ES-I3 (cell line): ENCODE measurements at regions not wholly inside any gene's neighbourhood (a gene's known extent, or its start where the extent isn't known, plus 50 kb on each side); places are given as distances from the start of the nearest gene placed in this dataset.

Experiments used
- H3K36me3 ChIP-seq: 2 replicates; pipeline ENCODE4 v1.6.1; 2013; ENCODE audit warnings: mild to moderate bottlenecking, low read length, control low read depth, moderate library complexity; ENCODE audit not compliant: insufficient read depth
- H3K4me1 ChIP-seq: 2 replicates; pipeline ENCODE4 v1.6.1; 2013; ENCODE audit warnings: mild to moderate bottlenecking, control low read depth, low read length; ENCODE audit not compliant: insufficient read depth
- H3K9ac ChIP-seq: 2 replicates; pipeline ENCODE4 v1.6.1; 2013; ENCODE audit warnings: low read depth, mild to moderate bottlenecking, low read length, moderate library complexity
- H3K9me3 ChIP-seq: 2 replicates; pipeline ENCODE4 v1.6.1; 2013; ENCODE audit warnings: mild to moderate bottlenecking, low read length, moderate library complexity; ENCODE audit not compliant: control insufficient read depth, insufficient read depth

DNA sequence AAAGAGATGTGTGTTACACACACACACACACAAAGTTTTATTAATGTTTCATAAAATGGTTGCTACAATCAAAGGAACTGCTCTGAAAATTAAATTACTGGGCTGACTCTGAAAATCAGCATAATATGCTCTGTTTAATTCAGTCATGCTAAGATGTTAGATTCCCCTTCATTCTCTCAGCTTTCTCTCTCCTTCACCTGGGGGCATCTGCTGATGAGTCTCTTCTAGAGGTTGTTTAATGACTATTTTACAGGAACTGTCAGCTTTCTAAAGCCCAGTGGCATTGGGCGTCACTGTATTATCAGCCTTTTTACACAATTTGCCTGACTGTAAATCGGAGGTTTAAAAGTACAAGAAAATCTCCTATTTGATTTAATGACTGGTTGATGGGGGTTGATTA, 559.7 kb upstream of the POU3F2 start:
- H3K36me3 ChIP-seq, result 0 out of 2 replicates have a peak, but pooled peaks cover 3% of the 10 kb centered on the region
- H3K9ac ChIP-seq, result no peak overlapping the region
- H3K4me1 ChIP-seq, result no peaks in the 10 kb centered on the region
- no peaks in the 10 kb centered on the region for H3K9me3 ChIP-seq

DNA sequence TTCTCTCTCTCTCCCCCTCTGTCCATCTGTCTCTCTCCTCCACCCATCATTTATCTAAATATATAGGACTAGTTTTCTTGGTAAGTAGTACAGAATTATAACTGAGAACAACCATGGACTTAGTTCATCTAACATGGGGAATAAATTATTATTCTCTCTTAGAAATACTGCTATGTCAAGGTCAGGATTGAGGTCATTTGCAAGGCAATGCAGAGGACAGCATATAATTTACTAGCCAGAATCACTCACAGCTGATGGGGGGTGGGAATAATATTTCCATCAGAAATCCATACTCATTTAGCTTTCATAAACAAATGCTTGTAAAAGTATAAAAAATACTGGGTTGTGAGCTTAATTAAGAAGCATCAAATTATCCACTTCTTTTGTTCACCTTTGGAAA, 553.9 kb upstream of the POU3F2 start:
- no peaks in the 10 kb centered on the region for H3K4me1 ChIP-seq
- 0 out of 2 replicates have a peak, but pooled peaks cover 3% of the 10 kb centered on the region for H3K36me3 ChIP-seq
- no peak overlapping the region for H3K9ac ChIP-seq
- no peaks in the 10 kb centered on the region for H3K9me3 ChIP-seq

DNA sequence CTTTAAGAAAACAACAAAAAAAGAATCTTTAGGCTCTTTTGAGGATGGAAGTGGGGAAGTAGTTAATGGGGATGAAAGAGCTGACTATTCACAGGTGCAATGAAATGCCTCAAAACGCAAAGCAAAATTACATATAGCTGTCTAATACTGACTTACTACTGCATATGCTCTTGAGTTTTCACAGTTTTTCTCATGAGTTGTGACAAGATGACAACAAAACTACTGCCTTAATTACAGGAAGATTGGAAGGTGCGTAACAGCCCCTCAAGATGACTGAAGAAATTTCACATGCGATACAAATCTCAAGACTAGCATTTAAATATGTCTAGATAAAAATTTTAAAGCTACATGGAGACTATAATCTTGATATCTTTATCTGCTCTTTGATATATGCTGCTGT, 547.8 kb upstream of the POU3F2 start:
- no peaks in the 10 kb centered on the region for H3K36me3 ChIP-seq

DNA sequence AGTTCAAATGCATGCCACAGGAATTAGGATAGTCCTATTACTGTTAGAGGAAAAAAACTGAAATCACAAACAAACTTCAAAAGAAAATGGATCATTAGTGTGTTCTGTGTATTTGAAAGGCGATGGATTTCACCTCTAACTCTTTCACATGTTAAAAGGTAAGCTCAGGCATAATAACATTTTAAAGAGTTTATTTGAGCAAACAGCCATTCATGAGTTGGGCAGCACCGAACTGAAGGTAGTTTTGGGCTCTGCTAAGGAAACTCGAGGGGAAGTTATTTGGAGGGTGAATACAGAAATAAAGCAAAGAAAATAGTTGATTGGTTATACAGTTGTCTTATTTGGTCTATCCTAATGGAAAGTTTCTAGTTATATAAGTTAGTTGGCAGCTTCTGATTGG, 546.5 kb upstream of the POU3F2 start:
- Histone ChIP-seq H3K9me3 (no peaks in the 10 kb centered on the region), H3K36me3 (no peaks in the 10 kb centered on the region), H3K9ac (no peak overlapping the region), H3K4me1 (no peaks in the 10 kb centered on the region)

More for the DNA sequence above, 547.8 kb upstream of the POU3F2 start:
- H3K4me1 ChIP-seq, result no peaks in the 10 kb centered on the region
- no peak overlapping the region for H3K9ac ChIP-seq
- no peaks in the 10 kb centered on the region for H3K9me3 ChIP-seq

DNA sequence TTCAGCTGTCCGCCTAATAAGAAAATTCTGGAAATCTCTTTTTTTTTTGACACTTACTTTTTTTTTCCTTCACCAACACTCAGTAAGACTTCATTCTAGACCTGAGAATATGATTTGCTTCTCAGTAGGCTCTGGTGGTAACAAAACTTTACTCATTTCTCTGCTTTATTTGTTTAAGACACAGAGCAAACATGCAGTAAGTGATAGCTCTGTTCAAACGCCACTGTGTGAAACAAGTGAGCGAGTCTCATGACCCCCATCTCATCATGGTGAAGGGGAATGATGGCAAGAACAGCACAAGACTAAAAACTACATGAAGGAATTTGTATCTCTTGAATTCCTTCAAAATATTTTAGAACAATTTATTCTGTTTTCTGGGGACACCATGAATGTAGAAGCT, 541.6 kb upstream of the POU3F2 start:
- H3K9me3 ChIP-seq, result no peaks in the 10 kb centered on the region
- H3K4me1 ChIP-seq, result peaks cover 22% of the 10 kb centered on the region
- no peak overlapping the region for H3K9ac ChIP-seq
- H3K36me3 ChIP-seq, result no peaks in the 10 kb centered on the region

DNA sequence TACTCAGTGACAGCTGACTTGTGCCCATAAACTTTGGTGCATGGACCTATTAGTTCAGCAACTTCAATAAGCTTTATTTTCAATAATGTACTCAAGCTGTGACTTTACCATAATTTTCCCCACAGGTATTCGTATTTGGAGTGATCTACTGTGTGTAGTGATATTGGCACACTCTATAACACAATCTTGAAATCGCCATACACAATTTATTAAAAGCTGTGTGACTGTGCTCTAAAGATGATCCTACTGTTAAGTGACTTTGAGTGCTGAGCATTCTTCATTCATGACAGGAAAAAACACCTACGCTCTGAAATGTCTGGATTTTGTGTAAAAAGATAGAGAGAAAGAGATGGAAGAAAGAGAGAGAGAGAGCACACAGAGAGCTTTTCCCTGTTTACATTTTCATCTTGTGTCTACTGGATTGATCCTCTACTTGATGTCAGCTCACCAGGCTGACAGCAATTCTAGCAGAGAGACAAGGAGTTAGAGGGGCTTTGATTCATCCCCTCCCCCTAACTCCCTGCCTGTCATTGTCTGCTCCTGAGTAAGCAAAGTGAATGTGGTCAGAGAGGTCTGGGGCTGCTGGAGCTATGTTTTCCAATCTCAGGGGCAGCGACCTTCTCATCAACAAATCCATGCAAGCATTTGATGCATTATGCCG, 538.7 kb upstream of the POU3F2 start:
- Histone ChIP-seq H3K9ac (no peak overlapping the region), H3K9me3 (no peaks in the 10 kb centered on the region), H3K36me3 (no peaks in the 10 kb centered on the region), H3K4me1 (peaks cover 22% of the 10 kb centered on the region)

DNA sequence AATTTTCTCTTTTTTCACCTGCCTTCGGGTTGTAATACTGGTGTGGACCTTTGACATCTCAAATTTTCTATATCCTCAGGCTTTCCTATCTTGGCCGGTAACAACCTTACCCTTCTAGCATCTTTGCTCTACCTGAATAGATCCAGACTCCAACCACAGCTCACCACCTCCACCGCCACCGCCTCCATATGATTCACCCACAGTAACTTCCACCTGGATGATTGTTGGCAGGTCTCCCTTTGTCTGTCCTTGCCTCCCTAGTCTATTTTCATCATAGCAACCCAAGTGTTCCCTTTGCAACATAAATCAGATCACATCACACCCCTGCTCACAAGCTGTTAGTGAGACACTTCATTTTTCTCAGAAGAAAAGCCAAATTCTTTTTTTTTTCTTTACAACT, 525.8 kb upstream of the POU3F2 start:
- Histone ChIP-seq H3K36me3 (no peaks in the 10 kb centered on the region), H3K4me1 (no peaks in the 10 kb centered on the region), H3K9me3 (no peaks in the 10 kb centered on the region), H3K9ac (no peak overlapping the region)

DNA sequence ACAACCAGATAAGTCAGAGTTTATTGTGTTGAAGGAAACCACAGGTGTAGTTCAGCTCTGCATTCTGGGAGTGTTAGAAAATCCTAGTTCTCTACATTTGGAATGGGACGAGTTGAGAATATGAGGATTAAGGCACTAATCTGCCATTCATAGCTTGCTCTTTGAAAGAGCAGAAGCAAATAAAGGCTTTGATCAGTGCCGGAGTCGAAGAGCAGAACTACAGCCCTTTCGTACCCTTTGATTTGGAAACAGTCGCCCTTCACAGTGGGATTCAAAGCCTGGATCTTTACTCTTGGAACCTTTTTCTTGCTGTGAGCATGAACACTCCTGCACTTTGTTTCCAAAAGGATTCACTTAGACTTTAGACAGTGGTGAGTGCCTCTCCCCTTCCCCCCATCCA, 523.9 kb upstream of the POU3F2 start:
- H3K9ac ChIP-seq, result no peak overlapping the region
- no peaks in the 10 kb centered on the region for H3K4me1 ChIP-seq
- no peaks in the 10 kb centered on the region; the same call in 1 of the 2 replicates for H3K36me3 ChIP-seq
- H3K9me3 ChIP-seq, result no peaks in the 10 kb centered on the region

DNA sequence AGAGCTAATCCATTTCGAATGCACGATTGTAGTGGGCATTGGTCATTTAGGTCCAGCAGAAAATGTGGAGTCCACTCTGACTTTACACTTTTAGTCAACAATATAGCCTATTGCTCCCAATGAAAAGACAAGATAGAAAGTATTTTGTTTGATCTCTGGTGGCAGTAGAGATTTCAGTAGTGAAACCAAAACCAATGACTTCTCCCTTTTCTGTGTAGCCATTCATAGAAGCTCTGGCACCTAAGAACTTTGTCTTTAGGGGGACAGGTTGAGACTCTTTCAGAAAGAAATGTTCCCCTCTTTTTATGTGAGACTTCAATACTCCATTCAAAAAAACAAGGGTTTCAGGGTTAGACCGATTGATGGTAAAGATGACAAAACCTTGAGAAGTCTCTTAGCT, 510.8 kb upstream of the POU3F2 start:
- H3K9ac ChIP-seq, result no peak overlapping the region
- no peaks in the 10 kb centered on the region for H3K36me3 ChIP-seq
- no peaks in the 10 kb centered on the region for H3K4me1 ChIP-seq
- no peaks in the 10 kb centered on the region for H3K9me3 ChIP-seq

DNA sequence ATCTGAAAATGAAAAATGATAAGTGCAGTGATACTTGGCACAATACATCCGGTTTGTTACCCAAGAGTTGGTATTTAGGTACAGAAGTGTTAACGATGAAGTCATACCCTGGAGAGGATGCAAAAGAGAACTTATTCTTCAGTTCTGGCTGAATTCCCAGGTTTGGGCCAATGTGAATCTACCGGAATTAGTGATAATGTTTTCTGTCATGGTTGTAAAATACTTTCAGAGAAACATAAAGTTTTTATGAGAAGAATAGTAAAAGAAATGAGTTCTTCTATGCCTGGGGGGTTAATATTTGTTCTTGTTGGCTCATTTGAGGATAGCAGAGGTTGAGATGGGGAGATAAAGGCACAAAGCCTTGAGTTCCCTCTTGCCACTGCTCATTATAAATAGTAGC, 509.9 kb upstream of the POU3F2 start:
- H3K4me1 ChIP-seq, result no peaks in the 10 kb centered on the region
- no peak overlapping the region for H3K9ac ChIP-seq
- no peaks in the 10 kb centered on the region for H3K9me3 ChIP-seq
- no peaks in the 10 kb centered on the region for H3K36me3 ChIP-seq

DNA sequence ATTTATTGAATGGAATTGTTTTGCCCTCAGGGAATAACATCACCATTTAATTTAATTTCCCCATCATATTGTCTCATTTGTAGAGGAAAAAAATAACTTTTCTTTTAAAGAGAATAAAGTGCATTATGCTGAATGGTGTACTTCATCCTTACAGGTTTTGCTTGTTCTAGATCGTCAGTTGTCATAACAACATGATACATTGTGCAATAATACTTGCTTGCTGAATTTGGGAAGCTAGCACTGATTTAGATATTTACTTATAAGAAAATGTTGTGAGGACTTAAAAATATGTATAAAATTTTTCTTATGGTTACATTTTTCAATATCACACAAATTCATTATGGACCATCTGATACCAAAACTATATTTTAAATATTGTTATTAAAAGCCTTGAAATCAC, 509.0 kb upstream of the POU3F2 start:
- Histone ChIP-seq H3K36me3 (no peaks in the 10 kb centered on the region), H3K9me3 (no peaks in the 10 kb centered on the region), H3K4me1 (no peaks in the 10 kb centered on the region), H3K9ac (no peak overlapping the region)

DNA sequence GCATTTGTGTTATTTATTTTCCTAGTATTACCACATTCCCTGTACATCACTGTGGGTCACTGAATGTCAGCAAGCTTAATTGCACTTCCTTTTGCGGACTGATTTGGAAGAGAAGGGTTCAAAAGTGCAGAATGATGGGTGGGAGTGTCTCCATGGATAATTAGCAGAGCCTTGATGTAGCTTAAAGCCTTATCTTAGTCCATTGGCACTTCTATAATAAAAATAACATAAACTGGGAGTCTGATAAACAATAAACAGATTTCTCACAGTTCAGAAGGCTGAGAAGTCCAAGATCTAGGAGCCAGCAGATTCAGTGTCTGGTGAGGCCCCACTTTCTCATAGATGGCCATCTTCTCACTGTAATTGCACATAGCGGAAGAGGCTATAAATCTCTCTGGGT, 501.1 kb upstream of the POU3F2 start:
- H3K9me3 ChIP-seq, result no peaks in the 10 kb centered on the region
- H3K9ac ChIP-seq, result no peak overlapping the region
- H3K36me3 ChIP-seq, result no peaks in the 10 kb centered on the region
- no peaks in the 10 kb centered on the region for H3K4me1 ChIP-seq

DNA sequence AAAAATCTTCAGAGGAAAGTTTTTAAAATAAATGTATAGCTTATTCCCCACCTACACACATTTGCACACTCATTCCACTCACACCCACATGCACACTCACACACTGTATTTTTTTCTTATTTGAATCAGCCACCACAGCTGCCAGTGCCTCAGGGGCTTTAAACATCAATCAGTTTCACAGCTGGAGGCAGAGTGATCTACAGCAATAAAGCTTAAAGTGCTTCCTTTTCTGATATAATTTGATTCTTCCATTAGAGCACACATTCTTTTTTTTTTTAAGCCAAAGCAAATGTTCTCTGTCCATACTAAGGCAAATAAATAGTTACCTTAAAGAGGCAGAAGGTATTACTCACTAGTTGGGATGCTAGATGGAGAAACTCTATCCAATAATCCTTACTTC, 498.8 kb upstream of the POU3F2 start:
- Histone ChIP-seq H3K4me1 (no peaks in the 10 kb centered on the region), H3K9ac (no peak overlapping the region), H3K9me3 (no peaks in the 10 kb centered on the region), H3K36me3 (no peaks in the 10 kb centered on the region)

DNA sequence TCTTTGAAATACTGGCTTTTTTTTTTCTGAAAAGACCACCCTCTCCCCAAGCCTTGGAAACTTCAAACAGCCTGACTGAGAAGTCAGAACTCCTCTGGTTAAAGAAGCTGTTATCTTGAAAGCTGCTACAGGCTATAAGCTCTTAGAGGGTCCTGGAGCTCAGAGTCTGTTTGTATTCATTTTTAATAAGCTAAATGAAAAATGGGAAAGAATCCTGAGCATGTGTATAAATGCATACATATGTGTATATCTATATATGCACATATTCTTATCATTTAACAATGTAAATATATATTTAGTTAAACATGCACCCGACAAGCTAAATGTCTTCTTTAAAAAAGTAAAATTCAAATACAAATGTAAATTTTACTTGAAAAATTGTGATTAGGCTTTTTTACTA, 494.9 kb upstream of the POU3F2 start:
- H3K9ac ChIP-seq, result no peak overlapping the region
- H3K36me3 ChIP-seq, result no peaks in the 10 kb centered on the region
- H3K4me1 ChIP-seq, result no peaks in the 10 kb centered on the region; the same call in 1 of the 2 replicates
- no peaks in the 10 kb centered on the region for H3K9me3 ChIP-seq

DNA sequence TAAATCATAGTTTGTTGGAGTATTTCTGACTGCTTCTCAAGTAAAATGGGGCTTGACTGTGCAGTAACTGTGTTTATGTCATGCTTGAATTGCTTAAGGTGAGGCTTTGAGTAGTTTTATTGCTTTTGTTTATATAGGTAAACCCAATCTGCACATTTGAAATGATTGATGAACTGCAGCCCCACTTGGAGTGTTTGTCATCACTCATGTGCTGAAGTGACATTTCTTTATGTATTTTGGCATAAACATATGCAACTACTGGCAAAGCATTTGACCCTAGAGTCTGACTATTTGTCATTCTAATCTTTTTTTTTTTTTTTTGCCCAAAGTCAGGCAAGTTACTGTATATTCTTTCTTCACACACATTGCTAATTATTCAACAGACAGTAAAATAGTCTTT, 491.4 kb upstream of the POU3F2 start:
- Histone ChIP-seq H3K36me3 (no peaks in the 10 kb centered on the region), H3K9ac (no peak overlapping the region), H3K9me3 (no peaks in the 10 kb centered on the region), H3K4me1 (no peaks in the 10 kb centered on the region; the same call in 1 of the 2 replicates)

DNA sequence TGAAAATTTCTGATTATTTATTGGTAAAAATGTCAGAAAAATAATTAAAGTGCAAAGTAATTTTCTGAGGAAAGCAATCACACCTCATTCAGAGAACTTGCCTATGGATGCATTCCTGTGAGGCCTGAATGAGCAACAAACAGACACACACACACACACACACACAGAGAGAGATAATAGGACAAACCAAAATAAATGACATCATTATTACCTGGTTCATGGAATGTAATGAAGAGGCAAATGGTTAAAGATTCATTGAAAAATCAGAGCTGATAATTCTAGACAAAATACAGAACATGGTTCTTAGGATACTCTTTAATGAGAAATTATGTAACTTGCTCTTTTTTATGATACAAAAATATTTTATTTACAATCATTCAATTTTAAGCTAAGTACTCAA, 490.6 kb upstream of the POU3F2 start:
- no peaks in the 10 kb centered on the region for H3K9me3 ChIP-seq
- H3K36me3 ChIP-seq, result no peaks in the 10 kb centered on the region
- no peaks in the 10 kb centered on the region; the same call in 1 of the 2 replicates for H3K4me1 ChIP-seq
- H3K9ac ChIP-seq, result no peak overlapping the region
